Pancreas (tissue), 10 donors: ENCODE measurements at regions not wholly inside any gene's neighbourhood (a gene's known extent, or its start where the extent isn't known, plus 50 kb on each side); places are given as distances from the start of the nearest gene placed in this dataset.

Experiments
- ATAC-seq, 4 donors: fragments of 200-7000 bp; cut with Tn5 transposase; one replicate each; pipeline versions ENCODE4 v1.8.0 to v1.9.1; 2020; ENCODE audit warnings: mild to moderate bottlenecking in 4 of 4, moderate library complexity in 4 of 4
- DNase-seq, 6 donors: peaks; one replicate each; pipeline ENCODE4 v3.0.0-alpha.2; 2020
- FAIRE-seq: peaks from 2 replicates; lab custom pipeline; 2012; peaks lifted over from hg19 to GRCh38; lab: Jason Lieb, UNC
- H3K27ac ChIP-seq, 4 donors: fragments of 200-600 bp; sonication (generic); 1 replicate in 3 of 4; 2 replicates in 1 of 4; pipeline versions ENCODE4 v1.5.0 to v1.8.0; 2020
- H3K27me3 ChIP-seq, 4 donors: fragments of 200-600 bp; one replicate each; pipeline ENCODE4 v1.8.0; 2021
- H3K36me3 ChIP-seq, 3 donors: fragments of 200-600 bp; sonication (generic) in 1 of 3; one replicate each; pipeline versions ENCODE4 v1.5.0 to v1.8.0; 2020 to 2021
- H3K4me1 ChIP-seq, 3 donors: fragments of 200-600 bp; one replicate each; pipeline ENCODE4 v1.8.0; 2021
- H3K4me3 ChIP-seq, 4 donors: fragments of 200-600 bp; sonication (generic) in 2 of 4; one replicate each; pipeline versions ENCODE4 v1.5.0 to v1.8.0; 2020 to 2021
- H3K9me3 ChIP-seq, 4 donors: fragments of 200-600 bp; one replicate each; pipeline ENCODE4 v1.8.0; 2021
- CTCF ChIP-seq, 4 donors: fragments of 200-600 bp; sonication (generic) in 3 of 4; IDR thresholded peaks; one replicate each; pipeline versions ENCODE4 v1.5.0 to v1.8.0; 2021; ENCODE audit warnings: antibody characterized with exemption in 4 of 4
- WGBS, 2 donors: extraction: QIAGEN DNeasy Blood & Tissue Kit; methylation state at CpG; one replicate each; pipeline ENCODE4 v1.1.7; 2013; 5-methylcytosine and 5-hydroxymethylcytosine counted together
- intact Hi-C, 3 donors: fragments of 100-400 bp; cut with DNase I; formaldehyde crosslinking; loops; one replicate each; pipeline versions ENCODE4 v1.11.1 to v1.14.2; 2022
- donor health status: healthy with polysubstance abuse.
- donor health status: DM: no; HTN: no; CAD: no; lungs with moderate emphysema.
- donor health status: DM: no; HTN: no; CAD: no.
- donor health status: control.
- donor health status: control.
- donor health status: Bipolar disorder and iron deficiency.
- donor health status: DM: yes; HTN: yes; CAD: no.
- donor health status: DM: no; HTN: no; CAD: no.
- donor health status: DM: no; HTN: no; CAD: no.
- donor health status: DM: yes; HTN: yes; CAD: no.

GRCh38 chr7:85457911-85458310, 271.1 kb upstream of the SEMA3D start:
- intact Hi-C loops: no loop called here
- ATAC-seq: no peak

GRCh38 chr7:85456254-85456653, 269.4 kb upstream of the SEMA3D start:
- WGBS, 2 donors: 61 to 74% methylated on average over 1 of the region's 1 CpG
- no peaks in the 10 kb centered on the region for H3K9me3 ChIP-seq
- H3K36me3 ChIP-seq: no peaks in the 10 kb centered on the region
- no peak overlapping the region for H3K27ac ChIP-seq
- FAIRE-seq: no peak
- no peaks in the 10 kb centered on the region for H3K4me1 ChIP-seq
- intact Hi-C loops: no loop called here
- DNase-seq: no peak
- no peak overlapping the region for H3K4me3 ChIP-seq
- TF ChIP-seq CTCF (IDR thresholded peaks at IDR 0.05): no peak
- ATAC-seq: no peak
- H3K27me3 ChIP-seq: peaks cover 0 to 4% (median 0%) of the 10 kb centered on the region in 4 donors

More at GRCh38 chr7:85457911-85458310, 271.1 kb upstream of the SEMA3D start:
- Histone ChIP-seq H3K27me3 (peaks cover 0 to 4% (median 0%) of the 10 kb centered on the region in 4 donors), H3K4me1 (no peaks in the 10 kb centered on the region), H3K36me3 (no peaks in the 10 kb centered on the region), H3K27ac (no peak overlapping the region), H3K4me3 (no peak overlapping the region), H3K9me3 (no peaks in the 10 kb centered on the region)
- FAIRE-seq: no peak
- TF ChIP-seq CTCF (IDR thresholded peaks at IDR 0.05): no peak
- 45 to 53% methylated on average over 4 of the region's 4 CpGs for WGBS, 2 donors
- DNase-seq: no peak

GRCh38 chr7:85454904-85455303, 268.0 kb upstream of the SEMA3D start:
- FAIRE-seq: no peak
- no peak for TF ChIP-seq CTCF (IDR thresholded peaks at IDR 0.05)
- H3K9me3 ChIP-seq: no peaks in the 10 kb centered on the region
- DNase-seq: no peak
- H3K27ac ChIP-seq: no peak overlapping the region
- ATAC-seq: no peak
- intact Hi-C loops: no loop called here
- H3K4me3 ChIP-seq: no peak overlapping the region
- H3K27me3 ChIP-seq: peaks cover 0 to 4% (median 0%) of the 10 kb centered on the region in 4 donors
- no peaks in the 10 kb centered on the region for H3K4me1 ChIP-seq
- H3K36me3 ChIP-seq: no peaks in the 10 kb centered on the region

- Histone ChIP-seq H3K27ac (no peak overlapping the region), H3K4me3 (no peak overlapping the region), H3K4me1 (no peaks in the 10 kb centered on the region), H3K9me3 (no peaks in the 10 kb centered on the region), H3K36me3 (no peaks in the 10 kb centered on the region), H3K27me3 (peaks cover 0 to 4% (median 0%) of the 10 kb centered on the region in 4 donors)
- ATAC-seq (no peak), FAIRE-seq (no peak), DNase-seq (no peak)
- TF ChIP-seq CTCF (IDR thresholded peaks at IDR 0.05): no peak
- intact Hi-C loops: no loop called here
Observed at GRCh38 chr7:85452674-85453073, 265.8 kb upstream of the SEMA3D start.

GRCh38 chr7:85449478-85449877, 262.6 kb upstream of the SEMA3D start:
- no peaks in the 10 kb centered on the region for H3K36me3 ChIP-seq
- H3K27me3 ChIP-seq: peaks cover 0 to 4% (median 0%) of the 10 kb centered on the region in 4 donors
- H3K9me3 ChIP-seq: no peaks in the 10 kb centered on the region
- no peak overlapping the region for H3K4me3 ChIP-seq
- 63 to 68% methylated on average over 3 of the region's 3 CpGs for WGBS, 2 donors
- DNase-seq (no peak), FAIRE-seq (no peak), ATAC-seq (no peak)
- intact Hi-C loops: no loop called here
- no peak for TF ChIP-seq CTCF (IDR thresholded peaks at IDR 0.05)
- no peaks in the 10 kb centered on the region for H3K4me1 ChIP-seq
- H3K27ac ChIP-seq: no peak overlapping the region
